ENCODE measurements at regions not wholly inside any gene's neighbourhood (a gene's known extent, or its start where the extent isn't known, plus 50 kb on each side); places are given as distances from the start of the nearest gene placed in this dataset.

DNA sequence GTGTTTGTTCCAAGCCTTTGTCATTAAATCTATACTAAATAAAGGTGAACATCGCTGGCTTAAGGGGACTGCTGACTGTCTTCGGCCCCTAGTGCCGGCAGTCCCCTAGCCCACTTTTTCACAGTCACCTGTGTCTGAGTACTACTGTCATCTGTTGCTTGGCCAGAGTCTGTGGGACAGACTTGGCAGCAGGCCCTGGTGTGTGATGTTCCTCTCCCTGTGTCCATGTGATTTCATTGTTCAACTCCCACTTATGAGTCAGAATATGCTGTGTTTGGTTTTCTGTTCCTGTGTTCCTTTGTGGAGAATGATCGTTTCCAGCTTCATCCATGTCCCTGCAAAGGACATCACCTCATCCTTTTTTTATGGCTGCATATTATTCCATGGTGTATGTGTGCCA is 133.4 kb downstream of the HAO1 start:
- TF ChIP-seq, protein P1, sequence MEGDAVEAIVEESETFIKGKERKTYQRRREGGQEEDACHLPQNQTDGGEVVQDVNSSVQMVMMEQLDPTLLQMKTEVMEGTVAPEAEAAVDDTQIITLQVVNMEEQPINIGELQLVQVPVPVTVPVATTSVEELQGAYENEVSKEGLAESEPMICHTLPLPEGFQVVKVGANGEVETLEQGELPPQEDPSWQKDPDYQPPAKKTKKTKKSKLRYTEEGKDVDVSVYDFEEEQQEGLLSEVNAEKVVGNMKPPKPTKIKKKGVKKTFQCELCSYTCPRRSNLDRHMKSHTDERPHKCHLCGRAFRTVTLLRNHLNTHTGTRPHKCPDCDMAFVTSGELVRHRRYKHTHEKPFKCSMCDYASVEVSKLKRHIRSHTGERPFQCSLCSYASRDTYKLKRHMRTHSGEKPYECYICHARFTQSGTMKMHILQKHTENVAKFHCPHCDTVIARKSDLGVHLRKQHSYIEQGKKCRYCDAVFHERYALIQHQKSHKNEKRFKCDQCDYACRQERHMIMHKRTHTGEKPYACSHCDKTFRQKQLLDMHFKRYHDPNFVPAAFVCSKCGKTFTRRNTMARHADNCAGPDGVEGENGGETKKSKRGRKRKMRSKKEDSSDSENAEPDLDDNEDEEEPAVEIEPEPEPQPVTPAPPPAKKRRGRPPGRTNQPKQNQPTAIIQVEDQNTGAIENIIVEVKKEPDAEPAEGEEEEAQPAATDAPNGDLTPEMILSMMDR (IDR thresholded peaks at IDR 0.05), result no peak
- TF ChIP-seq POLR2A (IDR thresholded peaks at IDR 0.05), result no peak

Measured in uterus (tissue), 2 donors.